ENCODE measurements at regions not wholly inside any gene's neighbourhood (a gene's known extent, or its start where the extent isn't known, plus 50 kb on each side); places are given as distances from the start of the nearest gene placed in this dataset.

- no peak for DNase-seq
- Histone ChIP-seq H3K4me3 (no peak overlapping the region), H3K4me1 (peaks cover 0 to 20% (median 9%) of the 10 kb centered on the region in 4 donors), H3K27ac (no peak overlapping the region), H3K36me3 (no peaks in the 10 kb centered on the region), H3K27me3 (no peaks in the 10 kb centered on the region), H3K9me3 (no peaks in the 10 kb centered on the region)
- WGBS, 2 donors = 95 to 96% methylated on average over 6 of the region's 6 CpGs
- no peak for ATAC-seq (ENCODE audit: low FRiP score in 2 of 2)
- TF ChIP-seq EP300 (IDR thresholded peaks at IDR 0.05) (no peak), POLR2AphosphoS5 (IDR thresholded peaks at IDR 0.05) (no peak), POLR2A (IDR thresholded peaks at IDR 0.05) (no peak)
- TF ChIP-seq, protein P1, sequence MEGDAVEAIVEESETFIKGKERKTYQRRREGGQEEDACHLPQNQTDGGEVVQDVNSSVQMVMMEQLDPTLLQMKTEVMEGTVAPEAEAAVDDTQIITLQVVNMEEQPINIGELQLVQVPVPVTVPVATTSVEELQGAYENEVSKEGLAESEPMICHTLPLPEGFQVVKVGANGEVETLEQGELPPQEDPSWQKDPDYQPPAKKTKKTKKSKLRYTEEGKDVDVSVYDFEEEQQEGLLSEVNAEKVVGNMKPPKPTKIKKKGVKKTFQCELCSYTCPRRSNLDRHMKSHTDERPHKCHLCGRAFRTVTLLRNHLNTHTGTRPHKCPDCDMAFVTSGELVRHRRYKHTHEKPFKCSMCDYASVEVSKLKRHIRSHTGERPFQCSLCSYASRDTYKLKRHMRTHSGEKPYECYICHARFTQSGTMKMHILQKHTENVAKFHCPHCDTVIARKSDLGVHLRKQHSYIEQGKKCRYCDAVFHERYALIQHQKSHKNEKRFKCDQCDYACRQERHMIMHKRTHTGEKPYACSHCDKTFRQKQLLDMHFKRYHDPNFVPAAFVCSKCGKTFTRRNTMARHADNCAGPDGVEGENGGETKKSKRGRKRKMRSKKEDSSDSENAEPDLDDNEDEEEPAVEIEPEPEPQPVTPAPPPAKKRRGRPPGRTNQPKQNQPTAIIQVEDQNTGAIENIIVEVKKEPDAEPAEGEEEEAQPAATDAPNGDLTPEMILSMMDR (IDR thresholded peaks at IDR 0.05) = no peak
These were observed 60.3 kb upstream of the CREB1 start for GRCh38 chr2:207469451-207469850.

GRCh38 chr2:207469943-207470729 is 59.6 kb upstream of the CREB1 start:
- H3K4me1 ChIP-seq = peaks cover 0 to 26% (median 12%) of the 10 kb centered on the region in 4 donors
- H3K27ac ChIP-seq = no peak overlapping the region
- H3K4me3 ChIP-seq = no peak overlapping the region
- no peaks in the 10 kb centered on the region for H3K27me3 ChIP-seq
- DNase-seq (no peak), ATAC-seq (ENCODE audit: low FRiP score in 2 of 2) (no peak)
- TF ChIP-seq EP300 (IDR thresholded peaks at IDR 0.05) = no peak
- no peak for TF ChIP-seq POLR2AphosphoS5 (IDR thresholded peaks at IDR 0.05)
- TF ChIP-seq, protein P1 (IDR thresholded peaks at IDR 0.05) = no peak
- no peak for TF ChIP-seq POLR2A (IDR thresholded peaks at IDR 0.05)
- H3K36me3 ChIP-seq = no peaks in the 10 kb centered on the region
- H3K9me3 ChIP-seq = no peaks in the 10 kb centered on the region
- WGBS, 2 donors = 93% methylated on average over 2 of the region's 2 CpGs

DNA sequence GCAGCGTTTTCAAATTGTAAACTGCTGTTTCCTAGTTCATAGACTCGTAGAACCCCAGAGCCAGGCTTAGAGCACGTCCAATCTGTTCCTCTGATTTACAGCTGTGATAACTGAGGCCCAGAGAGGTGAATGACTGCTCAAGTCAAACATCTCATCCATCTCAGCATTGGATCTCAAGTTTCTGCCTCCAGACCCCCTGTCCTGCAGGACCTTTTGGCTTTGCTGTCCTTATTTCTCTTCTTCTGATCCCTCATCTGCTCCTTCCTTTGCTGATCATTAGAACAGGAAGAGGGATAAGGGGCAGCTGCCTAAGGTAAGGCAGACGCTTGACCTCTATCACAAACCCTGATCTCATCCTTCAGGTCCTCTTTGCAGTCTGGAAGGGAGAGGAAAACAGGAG is 58.5 kb upstream of the CREB1 start:
- Histone ChIP-seq H3K4me3 (no peak overlapping the region), H3K27me3 (no peaks in the 10 kb centered on the region), H3K4me1 (peaks cover 0 to 26% (median 12%) of the 10 kb centered on the region in 4 donors), H3K36me3 (no peaks in the 10 kb centered on the region), H3K27ac (no peak overlapping the region), H3K9me3 (no peaks in the 10 kb centered on the region)
- TF ChIP-seq EP300 (IDR thresholded peaks at IDR 0.05) (no peak), POLR2AphosphoS5 (IDR thresholded peaks at IDR 0.05) (no peak), POLR2A (IDR thresholded peaks at IDR 0.05) (no peak)
- TF ChIP-seq, protein P1 (IDR thresholded peaks at IDR 0.05) = no peak
- 64 to 81% methylated on average over 4 of the region's 4 CpGs for WGBS, 2 donors
- ATAC-seq (ENCODE audit: low FRiP score in 2 of 2) (no peak), DNase-seq (no peak)

DNA sequence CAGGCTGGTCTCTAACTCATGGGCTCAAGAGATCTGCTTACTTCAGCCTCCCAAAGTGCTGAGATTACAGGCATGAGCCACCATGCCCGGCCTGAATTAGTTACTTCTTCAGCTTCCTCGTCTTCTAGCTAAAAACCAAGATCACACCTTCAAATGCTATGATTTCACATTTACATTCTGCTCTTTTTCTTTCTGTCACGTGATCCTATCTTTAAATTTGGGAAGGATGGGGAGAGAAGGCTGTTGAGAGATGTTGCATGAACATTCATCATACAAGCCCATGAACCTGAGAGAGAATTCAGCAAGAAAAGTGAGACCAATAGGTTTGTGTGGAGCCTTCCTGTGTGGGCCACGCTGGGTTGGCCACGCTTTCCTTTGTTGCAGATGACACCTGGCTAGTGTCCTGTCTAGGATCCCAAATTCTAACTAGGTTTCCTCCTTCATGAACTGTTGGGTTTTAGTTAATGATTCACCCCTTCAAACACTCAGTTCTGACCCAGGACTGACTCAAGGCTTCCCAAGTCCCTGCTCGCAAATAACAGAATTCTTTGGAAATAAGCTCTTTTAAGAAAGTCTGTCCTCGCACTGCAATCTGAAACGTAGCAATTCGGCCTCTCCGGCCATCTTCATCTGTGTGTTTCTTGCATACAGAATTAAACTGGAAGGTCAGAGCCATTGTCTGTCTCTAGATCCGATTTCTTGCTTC is 57.3 kb upstream of the CREB1 start:
- H3K4me1 ChIP-seq = peaks cover 0 to 26% (median 12%) of the 10 kb centered on the region in 4 donors
- ATAC-seq (ENCODE audit: low FRiP score in 2 of 2) (no peak), DNase-seq (no peak)
- H3K27me3 ChIP-seq = no peaks in the 10 kb centered on the region
- H3K36me3 ChIP-seq = no peaks in the 10 kb centered on the region
- peak overlapping the region in 2 of 4 donors; percentile 61 to 69 for H3K27ac ChIP-seq
- H3K9me3 ChIP-seq = no peaks in the 10 kb centered on the region
- peak overlapping the region in 2 of 4 donors; percentile 13 to 15 for H3K4me3 ChIP-seq
- no peak for TF ChIP-seq POLR2AphosphoS5 (IDR thresholded peaks at IDR 0.05)
- TF ChIP-seq, protein P1 (IDR thresholded peaks at IDR 0.05) = no peak
- TF ChIP-seq EP300 (IDR thresholded peaks at IDR 0.05) = no peak
- TF ChIP-seq POLR2A (IDR thresholded peaks at IDR 0.05) = no peak
- 67 to 84% methylated on average over 11 of the region's 11 CpGs for WGBS, 2 donors

All from upper lobe of left lung (tissue), 6 donors.